H1 (cell line): ENCODE measurements at regions not wholly inside any gene's neighbourhood (a gene's known extent, or its start where the extent isn't known, plus 50 kb on each side); places are given as distances from the start of the nearest gene placed in this dataset.

Experiments
- CTCF ChIA-PET: fragments of 300-600 bp; sonication (Branson Sonifier 250); formaldehyde crosslinking; loops from one replicate; lab custom pipeline; 2021; ENCODE audit not compliant: partially characterized antibody; lab: Charles Lee
- POLR2A ChIA-PET: fragments of 300-600 bp; sonication (Branson Sonifier 250); formaldehyde crosslinking; loops from one replicate; lab custom pipeline; 2021; ENCODE audit warnings: inconsistent platforms; ENCODE audit not compliant: partially characterized antibody; lab: Charles Lee
- DNase-seq, 2 experiments: peaks; one replicate each; pipeline versions ENCODE4 v3.0.0 to v3.0.0-alpha.2; 2010 to 2022; ENCODE audit warnings: low spot score in 2 of 2, low read depth in 1 of 2, mixed read lengths in 1 of 2
- FAIRE-seq: peaks from 2 replicates; lab custom pipeline; 2011; peaks lifted over from hg19 to GRCh38; lab: Jason Lieb, UNC
- H2AFZ ChIP-seq: 2 replicates; pipeline ENCODE4 v1.8.1; 2012; ENCODE audit warnings: low read length, inconsistent platforms
- H2AK5ac ChIP-seq: 2 replicates; pipeline ENCODE4 v1.6.1; 2013; ENCODE audit warnings: low read depth, low read length
- H2BK120ac ChIP-seq: replicated peaks from 2 replicates; pipeline ENCODE3; 2013; ENCODE audit warnings: low read depth, low read length, inconsistent platforms
- H2BK12ac ChIP-seq: 2 replicates; pipeline ENCODE4 v1.6.1; 2013; ENCODE audit warnings: low read depth, low read length
- H2BK15ac ChIP-seq: 2 replicates; pipeline ENCODE4 v1.6.1; 2013; ENCODE audit warnings: low read length
- H2BK20ac ChIP-seq: 2 replicates; pipeline ENCODE4 v1.6.1; 2013; ENCODE audit warnings: low read length
- H2BK5ac ChIP-seq: 2 replicates; pipeline ENCODE4 v1.6.1; 2013; ENCODE audit warnings: low read depth, low read length
- H3K14ac ChIP-seq: 2 replicates; pipeline ENCODE4 v1.6.1; 2013; ENCODE audit warnings: inconsistent platforms; ENCODE audit not compliant: insufficient read length
- H3K18ac ChIP-seq: 2 replicates; pipeline ENCODE4 v1.6.1; 2013; ENCODE audit warnings: low read length; ENCODE audit errors: extremely low read depth
- H3K23ac ChIP-seq: 2 replicates; pipeline ENCODE4 v1.6.1; 2013; ENCODE audit warnings: inconsistent platforms; ENCODE audit not compliant: insufficient read length
- H3K23me2 ChIP-seq: 2 replicates; pipeline ENCODE4 v1.6.1; 2013; ENCODE audit warnings: low read depth, low read length
- H3K27ac ChIP-seq: 2 replicates; pipeline ENCODE4 v1.6.1; 2011; ENCODE audit warnings: low read depth, low read length, inconsistent platforms
- H3K27me3 ChIP-seq, 4 experiments: replicated peaks in 1 of 4; 1 replicate in 1 of 4; 2 replicates in 3 of 4; pipeline versions ENCODE4 v1.6.1 to v1.8.1; 2011 to 2013; ENCODE audit warnings: low read length in 3 of 4, mild to moderate bottlenecking in 3 of 4, inconsistent platforms in 2 of 4, mixed read lengths in 2 of 4, moderate library complexity in 1 of 4; ENCODE audit not compliant: control insufficient read depth in 3 of 4, insufficient read depth in 3 of 4; ENCODE audit errors: extremely low read depth in 1 of 4
- H3K36me3 ChIP-seq, 4 experiments: 2 replicates each; pipeline versions ENCODE4 v1.6.1 to v1.8.1; 2011 to 2013; ENCODE audit warnings: mild to moderate bottlenecking in 4 of 4, low read length in 3 of 4, moderate library complexity in 2 of 4, control low read depth in 1 of 4, inconsistent platforms in 1 of 4; ENCODE audit not compliant: insufficient read depth in 4 of 4, control insufficient read depth in 2 of 4
- H3K4ac ChIP-seq: replicated peaks from 2 replicates; pipeline ENCODE3; 2013; ENCODE audit warnings: low read length, low read depth, mixed read lengths, inconsistent platforms; ENCODE audit not compliant: insufficient read length
- H3K4me1 ChIP-seq, 4 experiments: replicated peaks in 1 of 4; 1 replicate in 1 of 4; 2 replicates in 3 of 4; pipeline versions ENCODE4 v1.6.1 to v1.8.1; 2011 to 2013; ENCODE audit warnings: low read length in 3 of 4, inconsistent platforms in 2 of 4, mixed read lengths in 1 of 4; ENCODE audit not compliant: insufficient read depth in 4 of 4, control insufficient read depth in 3 of 4
- H3K4me2 ChIP-seq, 2 experiments: 2 replicates each; pipeline versions ENCODE4 v1.6.1 to v1.8.1; 2011 to 2013; ENCODE audit warnings: low read depth in 2 of 2, low read length in 2 of 2, control low read depth in 1 of 2, inconsistent platforms in 1 of 2, mild to moderate bottlenecking in 1 of 2; ENCODE audit not compliant: insufficient read depth in 1 of 2
- H3K4me3 ChIP-seq, 4 experiments: fragments of 200-600, 300-600 bp in 1 of 4; sonication (generic), shearing (Covaris generic), sonication (Bioruptor Twin) in 1 of 4; 2 replicates each; pipeline versions ENCODE4 v1.5.1 to v1.8.1; 2011 to 2016; ENCODE audit warnings: low read length in 4 of 4, low read depth in 3 of 4, control low read depth in 2 of 4, inconsistent platforms in 2 of 4, mild to moderate bottlenecking in 2 of 4, mixed read lengths in 1 of 4, moderate library complexity in 1 of 4; ENCODE audit not compliant: insufficient read depth in 2 of 4; ENCODE audit errors: extremely low read depth in 1 of 4
- H3K56ac ChIP-seq: replicated peaks from 2 replicates; pipeline ENCODE3; 2013; ENCODE audit warnings: low read depth, mild to moderate bottlenecking, mixed read lengths, low read length, inconsistent platforms; ENCODE audit not compliant: insufficient read length
- H3K79me1 ChIP-seq: 2 replicates; pipeline ENCODE4 v1.6.1; 2013; ENCODE audit warnings: low read depth, low read length, control low read depth
- H3K79me2 ChIP-seq, 2 experiments: 2 replicates each; pipeline versions ENCODE4 v1.6.1 to v1.8.1; 2012 to 2013; ENCODE audit warnings: low read length in 2 of 2, mild to moderate bottlenecking in 2 of 2, inconsistent platforms in 1 of 2; ENCODE audit not compliant: insufficient read depth in 2 of 2, control insufficient read depth in 1 of 2
- H3K9ac ChIP-seq, 4 experiments: replicated peaks in 1 of 4; 1 replicate in 1 of 4; 2 replicates in 3 of 4; pipeline versions ENCODE4 v1.6.1 to v1.8.1; 2011 to 2013; ENCODE audit warnings: low read depth in 3 of 4, low read length in 3 of 4, control low read depth in 2 of 4, mild to moderate bottlenecking in 2 of 4, moderate library complexity in 2 of 4, inconsistent platforms in 1 of 4; ENCODE audit errors: extremely low read depth in 1 of 4
- H3K9me3 ChIP-seq, 2 experiments: 2 replicates each; pipeline versions ENCODE4 v1.6.1 to v1.8.1; 2012 to 2013; ENCODE audit warnings: mild to moderate bottlenecking in 2 of 2, moderate library complexity in 2 of 2, control low read depth in 1 of 2, inconsistent platforms in 1 of 2, low read depth in 1 of 2, low read length in 1 of 2, mixed read lengths in 1 of 2; ENCODE audit not compliant: insufficient read depth in 2 of 2
- H4K20me1 ChIP-seq, 2 experiments: replicated peaks in 1 of 2; 2 replicates each; pipeline versions ENCODE3 to v1.8.1; 2011 to 2013; ENCODE audit warnings: inconsistent platforms in 2 of 2, low read length in 2 of 2, mild to moderate bottlenecking in 1 of 2; ENCODE audit not compliant: insufficient read depth in 2 of 2, control insufficient read depth in 1 of 2
- H4K5ac ChIP-seq: 2 replicates; pipeline ENCODE4 v1.6.1; 2013; ENCODE audit warnings: low read length, low read depth, mixed read lengths, inconsistent platforms; ENCODE audit not compliant: insufficient read length
- H4K8ac ChIP-seq: 2 replicates; pipeline ENCODE4 v1.8.0; 2013; ENCODE audit warnings: mild to moderate bottlenecking, moderate library complexity, low read length, inconsistent platforms; ENCODE audit not compliant: insufficient read depth; ENCODE audit errors: extremely low read depth
- H4K91ac ChIP-seq: replicated peaks from 2 replicates; pipeline ENCODE3; 2013; ENCODE audit warnings: low read length, mixed read lengths, inconsistent platforms; ENCODE audit not compliant: insufficient read length
- ASH2L ChIP-seq: fragments of 200-600, 300-600 bp; sonication (generic); IDR thresholded peaks from one replicate; pipeline ENCODE4 v1.7.1; 2017; ENCODE audit warnings: low read length
- BCL11A ChIP-seq, 2 experiments: IDR thresholded peaks; one replicate each; pipeline ENCODE4 v1.6.1; 2011; ENCODE audit warnings: low read depth in 2 of 2, low read length in 2 of 2, mild to moderate bottlenecking in 2 of 2
- CBX8 ChIP-seq: fragments of 300-800, 300-1000 bp; sonication (generic); IDR thresholded peaks from 2 replicates; pipeline ENCODE4 v1.7.1; 2016; ENCODE audit warnings: low read depth, low read length, borderline replicate concordance
- CEBPB ChIP-seq: IDR thresholded peaks from 2 replicates; pipeline ENCODE4 v1.6.1; 2012; ENCODE audit warnings: low read depth, low read length
- CREB1 ChIP-seq: IDR thresholded peaks from 2 replicates; pipeline ENCODE4 v1.6.1; 2012; ENCODE audit warnings: inconsistent platforms
- EZH2 ChIP-seq: fragments of 200-600 bp; sonication (generic); IDR thresholded peaks from 2 replicates; pipeline ENCODE4 v1.7.1; 2012; ENCODE audit warnings: low read depth, mild to moderate bottlenecking, moderate library complexity, low read length, inconsistent platforms; ENCODE audit not compliant: severe bottlenecking
- POU5F1 ChIP-seq: IDR thresholded peaks from 2 replicates; pipeline ENCODE4 v1.6.1; 2011; ENCODE audit warnings: low read depth, mild to moderate bottlenecking, low read length, moderate library complexity
- SUZ12 ChIP-seq: fragments of 200-600 bp; sonication (generic); IDR thresholded peaks from 2 replicates; pipeline ENCODE4 v1.6.1; 2012; ENCODE audit warnings: mild to moderate bottlenecking, inconsistent platforms, low read length, moderate library complexity, mixed read lengths
- TAF7 ChIP-seq: optimal IDR thresholded peaks from 2 replicates; pipeline ENCODE3; 2011; ENCODE audit warnings: low read depth, mild to moderate bottlenecking, inconsistent platforms, low read length, moderate library complexity, borderline replicate concordance
- TBP ChIP-seq: IDR thresholded peaks from 2 replicates; pipeline ENCODE4 v1.6.1; 2011; ENCODE audit warnings: low read depth, low read length, improper control_type of control experiment
- TCF12 ChIP-seq: IDR thresholded peaks from 2 replicates; pipeline ENCODE4 v1.6.1; 2011; ENCODE audit warnings: low read depth, mild to moderate bottlenecking, low read length
- WGBS, 2 experiments: shearing (Covaris generic) in 1 of 2; methylation state at CpG; one replicate each; pipeline versions ENCODE4 v1.1.6 to v1.1.7; 2013 to 2015; ENCODE audit warnings: low lambda C conversion rate in 2 of 2, mixed read lengths in 2 of 2, inconsistent platforms in 1 of 2, low coverage in 1 of 2, missing lambda C conversion rate in 1 of 2; ENCODE audit not compliant: insufficient replicate concordance in 2 of 2, insufficient coverage in 1 of 2, insufficient read length in 1 of 2; ENCODE audit errors: extremely low coverage in 1 of 2, missing lambda C conversion rate in 1 of 2; 5-methylcytosine and 5-hydroxymethylcytosine counted together
- TF ChIP-seq, protein P1 (sequence below): IDR thresholded peaks from 2 replicates; pipeline ENCODE4 v1.6.1; 2012; ENCODE audit warnings: inconsistent platforms
- TF ChIP-seq, protein P2 (sequence below), 3 experiments: IDR thresholded peaks; 1 replicate in 2 of 3; 2 replicates in 1 of 3; pipeline versions ENCODE4 v1.5.1 to v1.6.1; 2011; ENCODE audit warnings: low read length in 3 of 3, mild to moderate bottlenecking in 3 of 3, inconsistent platforms in 2 of 3, low read depth in 1 of 3, moderate library complexity in 1 of 3; ENCODE audit not compliant: insufficient read depth in 1 of 3; ENCODE audit errors: control extremely low read depth in 1 of 3

- CTCF ChIA-PET = interaction anchor here (1.2 kb wide), 1 partner anchor 149 kb away, joined by 4 read pairs; no protein-coding TSS in a partner anchor
- DNase-seq = no peak
- no peak for TF ChIP-seq CREB1
- TF ChIP-seq, protein P1, sequence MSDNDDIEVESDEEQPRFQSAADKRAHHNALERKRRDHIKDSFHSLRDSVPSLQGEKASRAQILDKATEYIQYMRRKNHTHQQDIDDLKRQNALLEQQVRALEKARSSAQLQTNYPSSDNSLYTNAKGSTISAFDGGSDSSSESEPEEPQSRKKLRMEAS = no peak
- no peak for TF ChIP-seq EZH2
- no peak for TF ChIP-seq TBP
- TF ChIP-seq, protein P2, sequence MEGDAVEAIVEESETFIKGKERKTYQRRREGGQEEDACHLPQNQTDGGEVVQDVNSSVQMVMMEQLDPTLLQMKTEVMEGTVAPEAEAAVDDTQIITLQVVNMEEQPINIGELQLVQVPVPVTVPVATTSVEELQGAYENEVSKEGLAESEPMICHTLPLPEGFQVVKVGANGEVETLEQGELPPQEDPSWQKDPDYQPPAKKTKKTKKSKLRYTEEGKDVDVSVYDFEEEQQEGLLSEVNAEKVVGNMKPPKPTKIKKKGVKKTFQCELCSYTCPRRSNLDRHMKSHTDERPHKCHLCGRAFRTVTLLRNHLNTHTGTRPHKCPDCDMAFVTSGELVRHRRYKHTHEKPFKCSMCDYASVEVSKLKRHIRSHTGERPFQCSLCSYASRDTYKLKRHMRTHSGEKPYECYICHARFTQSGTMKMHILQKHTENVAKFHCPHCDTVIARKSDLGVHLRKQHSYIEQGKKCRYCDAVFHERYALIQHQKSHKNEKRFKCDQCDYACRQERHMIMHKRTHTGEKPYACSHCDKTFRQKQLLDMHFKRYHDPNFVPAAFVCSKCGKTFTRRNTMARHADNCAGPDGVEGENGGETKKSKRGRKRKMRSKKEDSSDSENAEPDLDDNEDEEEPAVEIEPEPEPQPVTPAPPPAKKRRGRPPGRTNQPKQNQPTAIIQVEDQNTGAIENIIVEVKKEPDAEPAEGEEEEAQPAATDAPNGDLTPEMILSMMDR (IDR thresholded peaks at IDR 0.05; ENCODE audit: control extremely low read depth in 1 of 3, insufficient read depth in 1 of 3, low read depth in 1 of 3, low read length in 3 of 3) = no peak
- no peak for TF ChIP-seq ASH2L
- TF ChIP-seq TCF12 = no peak
- TF ChIP-seq BCL11A (IDR thresholded peaks at IDR 0.05; ENCODE audit: low read depth in 2 of 2, low read length in 2 of 2) = no peak
- TF ChIP-seq TAF7 = no peak
- no peak for TF ChIP-seq POU5F1
- no peak for TF ChIP-seq CBX8
- no peak for TF ChIP-seq CEBPB
- TF ChIP-seq SUZ12 = no peak
These were observed 113.5 kb downstream of the TMEM132E start for GRCh38 chr17:34692920-34693319.

More at GRCh38 chr17:34692920-34693319, 113.5 kb downstream of the TMEM132E start:
- Histone ChIP-seq H3K23me2 (no peaks in the 10 kb centered on the region), H3K4me2 (no peak overlapping the region), H3K18ac (no peak overlapping the region), H2BK15ac (no peak overlapping the region), H3K9me3 (no peaks in the 10 kb centered on the region), H3K56ac (no peak overlapping the region), H2BK20ac (no peak overlapping the region), H4K91ac (no peak overlapping the region), H2BK12ac (no peak overlapping the region), H2AFZ (no peak overlapping the region), H3K4ac (no peak overlapping the region), H3K79me2 (no peaks in the 10 kb centered on the region), H4K20me1 (no peaks in the 10 kb centered on the region), H3K27me3 (no peaks in the 10 kb centered on the region; a peak in 1 of 7 replicates), H3K9ac (no peak overlapping the region), H4K5ac (no peak overlapping the region), H3K14ac (no peak overlapping the region), H3K27ac (no peak overlapping the region), H3K4me1 (no peaks in the 10 kb centered on the region), H3K79me1 (no peaks in the 10 kb centered on the region), H3K36me3 (no peaks in the 10 kb centered on the region), H3K23ac (no peak overlapping the region), H2BK5ac (no peak overlapping the region), H4K8ac (no peak overlapping the region), H2AK5ac (no peak overlapping the region), H2BK120ac (no peak overlapping the region), H3K4me3 (no peak overlapping the region)
- POLR2A ChIA-PET = interaction anchor here (1.1 kb wide), 1 partner anchor 13 kb away, joined by 3 read pairs; no protein-coding TSS in a partner anchor
- no peak for FAIRE-seq
- WGBS, 2 experiments = 87% methylated on average over 1 of the region's 1 CpG; no CpG with 5 or more reads in 1 of the 2 experiments
